GM12892 (cell line): ENCODE measurements at regions not wholly inside any gene's neighbourhood (a gene's known extent, or its start where the extent isn't known, plus 50 kb on each side); places are given as distances from the start of the nearest gene placed in this dataset.
A peak's percentile ranks its signal among the peaks of the same experiment; 100 is the strongest.

ENCODE experiments used
- DNase-seq: peaks from one replicate; pipeline ENCODE4 v3.0.0; 2011; ENCODE audit not compliant: insufficient read length
- FAIRE-seq: peaks from 2 replicates; lab custom pipeline; 2011; peaks lifted over from hg19 to GRCh38; lab: Jason Lieb, UNC
- POLR2A ChIP-seq: IDR thresholded peaks from 2 replicates; pipeline ENCODE4 v1.6.1; 2011; ENCODE audit warnings: low read depth, low read length, control low read depth
- POLR2AphosphoS5 ChIP-seq: IDR thresholded peaks from 2 replicates; pipeline ENCODE4 v1.6.1; 2011; ENCODE audit warnings: low read depth, low read length, control low read depth
- TAF1 ChIP-seq: IDR thresholded peaks from 2 replicates; pipeline ENCODE4 v1.6.1; 2011; ENCODE audit warnings: low read depth, mild to moderate bottlenecking, control low read depth, low read length, borderline replicate concordance

- TF ChIP-seq POLR2A: no peak
- TF ChIP-seq POLR2AphosphoS5: no peak
- TF ChIP-seq TAF1: no peak
- FAIRE-seq (no peak), DNase-seq (no peak)
Measured at GRCh38 chr16:82488460-82488859, 138.3 kb upstream of the CDH13 start.

GRCh38 chr16:82481455-82481854 is 145.3 kb upstream of the CDH13 start:
- no peak for FAIRE-seq
- TF ChIP-seq POLR2A (no peak), TAF1 (no peak), POLR2AphosphoS5 (no peak)
- DNase-seq: no peak

GRCh38 chr16:82476786-82477185 is 150.0 kb upstream of the CDH13 start:
- TF ChIP-seq POLR2AphosphoS5: no peak
- no peak for TF ChIP-seq TAF1
- TF ChIP-seq POLR2A: no peak
- no peak for FAIRE-seq
- DNase-seq: no peak

- no peak for DNase-seq
- TF ChIP-seq TAF1 (no peak), POLR2A (no peak), POLR2AphosphoS5 (no peak)
- FAIRE-seq: no peak
Measured at GRCh38 chr16:82470620-82471152, 156.1 kb upstream of the CDH13 start.

- TF ChIP-seq POLR2AphosphoS5 (no peak), POLR2A (no peak), TAF1 (no peak)
- no peak for DNase-seq
- FAIRE-seq: no peak
Measured at GRCh38 chr16:82470016-82470415, 156.8 kb upstream of the CDH13 start.

- no peak for FAIRE-seq
- TF ChIP-seq POLR2AphosphoS5 (no peak), POLR2A (no peak), TAF1 (no peak)
Measured at GRCh38 chr16:82464187-82464586, 162.6 kb upstream of the CDH13 start.

GRCh38 chr16:82460766-82461165 is 166.0 kb upstream of the CDH13 start:
- FAIRE-seq (no peak), DNase-seq (no peak)
- TF ChIP-seq POLR2AphosphoS5 (no peak), POLR2A (no peak), TAF1 (no peak)

More at GRCh38 chr16:82464187-82464586, 162.6 kb upstream of the CDH13 start:
- DNase-seq: no peak

GRCh38 chr16:82459580-82460256 is 167.1 kb upstream of the CDH13 start:
- no peak for FAIRE-seq
- TF ChIP-seq POLR2AphosphoS5 (no peak), TAF1 (no peak), POLR2A (no peak)
- no peak for DNase-seq

GRCh38 chr16:82456683-82457082 is 170.1 kb upstream of the CDH13 start:
- peak; percentile 27 for DNase-seq
- peak; percentile 9 for FAIRE-seq
- TF ChIP-seq TAF1 (no peak), POLR2A (no peak), POLR2AphosphoS5 (no peak)

- FAIRE-seq: no peak
- TF ChIP-seq POLR2A: no peak
- TF ChIP-seq TAF1: no peak
- no peak for DNase-seq
Measured at GRCh38 chr16:82454566-82454965, 172.2 kb upstream of the CDH13 start.

- FAIRE-seq (no peak), DNase-seq (no peak)
- TF ChIP-seq POLR2AphosphoS5: no peak
- no peak for TF ChIP-seq TAF1
- TF ChIP-seq POLR2A: no peak
Measured at GRCh38 chr16:82454152-82454551, 172.6 kb upstream of the CDH13 start.

- TF ChIP-seq POLR2A (no peak), TAF1 (no peak), POLR2AphosphoS5 (no peak)
- no peak for DNase-seq
- FAIRE-seq: no peak
Measured at GRCh38 chr16:82452004-82452756, 174.6 kb upstream of the CDH13 start.

GRCh38 chr16:82451449-82451848 is 175.3 kb upstream of the CDH13 start:
- DNase-seq (no peak), FAIRE-seq (no peak)
- TF ChIP-seq TAF1 (no peak), POLR2AphosphoS5 (no peak), POLR2A (no peak)
